GM12872 (cell line): ENCODE measurements at regions not wholly inside any gene's neighbourhood (a gene's known extent, or its start where the extent isn't known, plus 50 kb on each side); places are given as distances from the start of the nearest gene placed in this dataset.

Experiments
- TF ChIP-seq, protein P1 (sequence below): IDR thresholded peaks from 3 replicates; pipeline ENCODE4 v1.5.1; 2011; ENCODE audit warnings: low read depth, mild to moderate bottlenecking, low read length, moderate library complexity; ENCODE audit not compliant: insufficient read depth

DNA sequence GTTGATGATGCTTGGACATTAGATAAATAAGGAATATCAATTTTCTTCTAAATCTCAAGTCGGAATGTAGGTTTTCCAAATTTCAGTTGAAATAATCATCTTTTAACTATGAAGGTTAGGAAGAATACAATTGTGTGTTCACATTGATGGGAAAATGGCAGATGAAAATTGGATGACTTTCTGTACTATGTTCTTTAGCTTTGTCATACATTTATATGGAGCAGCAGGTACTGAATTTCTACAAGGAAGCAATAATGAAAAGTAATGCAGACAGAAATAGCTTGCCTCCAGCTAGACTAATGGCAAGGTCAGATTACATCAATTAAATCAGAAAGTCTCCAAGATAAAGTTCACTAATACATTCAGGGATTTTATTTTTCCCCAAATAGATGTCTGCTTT, 1423.7 kb upstream of the PCDH20 start:
- TF ChIP-seq, protein P1, sequence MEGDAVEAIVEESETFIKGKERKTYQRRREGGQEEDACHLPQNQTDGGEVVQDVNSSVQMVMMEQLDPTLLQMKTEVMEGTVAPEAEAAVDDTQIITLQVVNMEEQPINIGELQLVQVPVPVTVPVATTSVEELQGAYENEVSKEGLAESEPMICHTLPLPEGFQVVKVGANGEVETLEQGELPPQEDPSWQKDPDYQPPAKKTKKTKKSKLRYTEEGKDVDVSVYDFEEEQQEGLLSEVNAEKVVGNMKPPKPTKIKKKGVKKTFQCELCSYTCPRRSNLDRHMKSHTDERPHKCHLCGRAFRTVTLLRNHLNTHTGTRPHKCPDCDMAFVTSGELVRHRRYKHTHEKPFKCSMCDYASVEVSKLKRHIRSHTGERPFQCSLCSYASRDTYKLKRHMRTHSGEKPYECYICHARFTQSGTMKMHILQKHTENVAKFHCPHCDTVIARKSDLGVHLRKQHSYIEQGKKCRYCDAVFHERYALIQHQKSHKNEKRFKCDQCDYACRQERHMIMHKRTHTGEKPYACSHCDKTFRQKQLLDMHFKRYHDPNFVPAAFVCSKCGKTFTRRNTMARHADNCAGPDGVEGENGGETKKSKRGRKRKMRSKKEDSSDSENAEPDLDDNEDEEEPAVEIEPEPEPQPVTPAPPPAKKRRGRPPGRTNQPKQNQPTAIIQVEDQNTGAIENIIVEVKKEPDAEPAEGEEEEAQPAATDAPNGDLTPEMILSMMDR, result no peak

DNA sequence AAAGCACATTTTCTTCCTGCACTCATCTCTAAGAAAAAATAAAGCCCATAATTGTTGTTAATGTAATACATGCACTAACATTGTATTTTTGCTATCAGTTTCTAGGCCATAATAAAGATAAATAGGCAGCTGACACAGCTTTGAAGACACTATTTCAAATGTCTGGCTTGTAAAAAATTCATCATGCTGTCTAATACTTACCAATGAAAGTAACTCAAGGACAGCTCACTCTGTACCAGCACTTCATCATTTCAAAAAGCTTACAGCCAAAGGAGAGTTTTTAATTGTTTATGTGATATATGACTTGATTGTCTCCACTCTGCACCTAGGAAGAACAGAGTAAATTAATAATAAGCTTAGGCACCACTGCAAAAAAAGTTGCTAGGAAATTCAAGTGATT, 1423.3 kb upstream of the PCDH20 start:
- TF ChIP-seq, protein P1, result no peak

DNA sequence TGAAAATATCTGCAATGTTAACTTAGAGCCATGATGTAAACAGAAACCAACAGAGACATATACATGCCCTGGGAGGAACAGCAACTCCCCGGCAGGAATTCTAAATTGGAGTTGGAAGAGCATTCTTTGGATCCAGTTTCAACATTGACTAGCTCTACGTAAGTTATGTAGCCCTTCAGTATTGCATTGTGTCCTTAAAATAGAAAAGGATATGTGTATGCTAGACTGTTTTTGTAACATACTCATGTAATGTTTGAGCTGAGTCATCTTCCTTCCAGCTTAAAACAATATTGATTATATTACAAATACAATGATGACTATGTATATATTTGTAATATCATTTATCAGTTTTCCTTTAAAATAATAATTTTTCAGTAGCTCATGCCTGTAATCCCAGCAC, 1422.2 kb upstream of the PCDH20 start:
- TF ChIP-seq, protein P1, result no peak

DNA sequence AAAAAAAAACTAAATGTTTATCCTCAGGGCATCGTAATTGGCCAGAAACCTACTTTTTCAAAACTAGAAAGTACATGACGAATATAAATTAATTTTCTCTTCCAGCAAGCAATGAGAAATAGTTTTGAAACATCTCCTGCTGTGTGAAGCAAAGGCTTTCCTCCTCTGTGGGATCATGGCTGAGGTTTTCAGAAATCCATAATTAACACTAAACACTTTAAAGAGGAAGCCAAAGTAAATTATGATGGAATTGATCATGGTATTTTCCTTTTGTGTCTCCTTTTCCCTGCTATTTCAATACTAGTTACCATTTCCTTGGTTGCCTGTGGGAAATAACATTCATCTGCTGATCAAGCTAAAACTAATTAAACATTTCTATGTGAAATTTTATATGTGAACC, 1413.8 kb upstream of the PCDH20 start:
- TF ChIP-seq, protein P1, result no peak

DNA sequence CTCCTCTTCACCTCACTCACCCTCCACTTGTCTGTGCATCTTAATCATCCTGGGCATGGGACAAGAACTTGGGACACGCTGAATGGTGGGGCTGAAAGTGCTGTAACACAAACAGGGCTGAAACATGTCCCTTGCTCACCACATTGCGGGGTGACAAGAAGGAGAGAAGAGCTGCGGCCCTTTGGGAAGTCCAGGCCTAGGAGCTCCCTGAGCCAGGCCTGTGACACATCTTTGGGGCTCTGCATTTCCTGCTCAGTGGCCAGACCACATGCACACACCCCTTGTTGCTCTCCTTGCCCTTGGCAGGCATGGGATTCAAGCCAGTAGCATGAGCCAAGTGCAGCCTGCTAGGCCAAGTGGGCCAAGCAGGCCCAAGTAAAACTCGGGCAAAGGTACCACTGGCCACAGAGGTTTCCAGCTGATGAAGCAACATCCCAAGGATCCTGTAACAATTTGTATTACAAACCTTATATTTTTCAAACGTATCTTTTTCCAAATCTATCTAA, 1384.3 kb upstream of the PCDH20 start:
- TF ChIP-seq, protein P1, result no peak

DNA sequence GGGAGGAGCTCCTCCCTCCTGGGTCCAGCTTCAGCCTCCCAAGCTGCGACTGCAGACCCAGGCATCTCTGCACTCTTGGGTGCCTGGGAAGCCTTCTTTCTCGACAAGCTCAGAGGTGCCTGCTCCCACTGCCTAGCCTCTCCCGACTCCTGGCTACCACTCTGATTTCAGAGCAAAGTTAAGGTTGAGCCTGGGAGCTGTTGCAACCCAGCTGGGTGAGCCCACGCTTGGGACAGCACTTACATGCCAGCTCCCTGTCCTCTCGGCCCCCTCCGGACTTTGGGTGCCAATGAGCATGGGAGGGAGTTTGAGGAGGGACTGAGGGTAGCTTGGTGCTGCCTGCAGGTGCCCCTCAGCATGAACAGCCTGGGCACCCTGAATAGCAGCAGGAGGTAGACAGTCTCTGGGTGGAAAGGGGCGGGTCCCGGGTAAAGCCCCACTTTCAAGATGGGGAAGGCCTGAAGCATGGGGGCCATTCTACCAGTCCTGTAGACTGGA, 1383.4 kb upstream of the PCDH20 start:
- TF ChIP-seq, protein P1, result no peak

DNA sequence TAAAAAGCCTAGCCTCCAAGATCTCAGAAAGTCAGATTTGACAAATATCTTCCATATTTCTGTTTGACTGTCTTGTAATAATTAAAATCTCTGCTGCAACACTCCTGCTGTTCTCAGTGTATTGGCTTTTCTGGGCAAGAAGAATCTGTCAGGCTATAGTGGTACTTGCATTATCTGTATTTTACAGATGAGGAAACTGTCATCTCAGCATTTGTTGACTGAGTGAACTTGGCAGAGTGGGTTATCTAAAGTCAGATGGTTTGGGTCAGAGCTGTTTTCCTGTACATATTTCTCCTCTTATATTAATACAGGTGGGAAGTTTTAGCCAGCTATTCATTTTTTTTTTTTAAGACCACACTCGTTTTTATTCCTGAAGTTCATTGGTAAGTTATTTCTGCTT, 1378.2 kb upstream of the PCDH20 start:
- TF ChIP-seq, protein P1, result no peak
